EH (cell line): ENCODE measurements at regions not wholly inside any gene's neighbourhood (a gene's known extent, or its start where the extent isn't known, plus 50 kb on each side); places are given as distances from the start of the nearest gene placed in this dataset.
"Not testable (repeated sequence)": the region's sequence is repeated elsewhere in the genome, so short reads cannot be mapped to it uniquely, and the experiment has no call there.

Experiments used
- DNase-seq: peaks from one replicate; pipeline ENCODE4 v3.0.0-alpha.2; 2015; ENCODE audit warnings: low read depth

GRCh38 chr2:49804111-49804510, 649.8 kb upstream of the FSHR start:
- no peak for DNase-seq

DNA sequence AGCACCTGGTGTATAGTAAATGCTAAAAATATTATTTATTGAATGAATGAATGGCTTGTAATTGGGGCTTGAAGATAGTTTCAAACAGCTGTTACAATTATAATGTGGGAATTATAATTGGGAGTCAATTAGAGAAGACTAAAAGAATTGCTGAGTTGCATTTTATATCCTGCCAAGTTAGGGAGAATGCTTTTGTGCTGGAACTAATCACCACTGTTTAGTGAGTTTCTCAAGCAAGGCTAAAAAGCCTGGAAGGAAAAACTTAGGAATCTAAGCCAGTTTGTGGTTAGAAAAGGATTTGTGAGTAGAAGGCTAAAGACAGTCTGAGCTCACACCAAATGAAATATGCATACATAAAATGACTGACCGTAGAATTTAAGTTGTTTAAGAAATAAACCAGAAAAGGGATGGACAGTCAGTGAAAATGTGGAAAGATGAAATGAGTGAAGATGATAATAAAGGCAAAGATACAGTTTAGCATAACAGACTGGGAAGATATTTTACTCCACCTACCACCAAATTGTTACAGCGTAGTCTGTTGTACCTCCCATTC, 647.7 kb upstream of the FSHR start:
- DNase-seq, result no peak

DNA sequence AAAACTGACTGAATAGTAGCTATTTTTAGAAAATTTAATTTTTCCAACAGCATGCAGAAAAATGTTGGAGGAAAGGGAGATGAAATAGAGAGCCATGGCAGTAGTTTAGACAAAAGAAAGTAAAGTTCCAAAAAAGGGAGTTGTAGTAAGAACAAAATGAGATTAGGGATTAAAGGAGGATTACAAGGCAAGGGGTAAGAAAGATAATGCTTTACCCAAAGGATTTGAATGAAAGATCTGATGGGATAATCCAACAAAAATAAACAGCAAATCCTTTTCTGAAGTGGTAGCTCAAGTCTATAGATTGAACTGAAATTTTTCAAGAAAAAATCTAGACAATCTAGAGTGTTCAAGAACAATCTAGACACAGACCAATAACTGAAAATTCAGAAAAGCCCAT, 644.3 kb upstream of the FSHR start:
- no peak for DNase-seq

GRCh38 chr2:49796266-49796665, 642.0 kb upstream of the FSHR start:
- DNase-seq, result no peak

DNA sequence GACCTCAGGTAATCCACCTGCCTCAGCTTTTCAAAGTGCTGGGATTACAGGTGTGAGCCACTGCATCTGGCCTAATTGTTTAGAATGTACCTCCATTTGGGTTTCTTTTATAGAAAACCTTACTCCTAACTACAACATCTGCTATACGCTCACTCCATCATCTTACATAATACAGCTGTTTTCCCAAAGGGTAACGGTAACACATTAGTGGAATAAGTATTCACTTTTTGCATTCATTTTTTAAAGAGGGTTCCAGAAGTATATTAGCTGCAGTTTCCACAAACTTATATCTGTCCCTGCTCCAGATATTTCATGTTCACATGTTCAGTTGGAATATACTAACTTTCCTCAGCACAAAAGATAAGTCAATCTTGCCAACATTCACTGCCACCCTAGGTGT, 640.1 kb upstream of the FSHR start:
- no peak for DNase-seq

DNA sequence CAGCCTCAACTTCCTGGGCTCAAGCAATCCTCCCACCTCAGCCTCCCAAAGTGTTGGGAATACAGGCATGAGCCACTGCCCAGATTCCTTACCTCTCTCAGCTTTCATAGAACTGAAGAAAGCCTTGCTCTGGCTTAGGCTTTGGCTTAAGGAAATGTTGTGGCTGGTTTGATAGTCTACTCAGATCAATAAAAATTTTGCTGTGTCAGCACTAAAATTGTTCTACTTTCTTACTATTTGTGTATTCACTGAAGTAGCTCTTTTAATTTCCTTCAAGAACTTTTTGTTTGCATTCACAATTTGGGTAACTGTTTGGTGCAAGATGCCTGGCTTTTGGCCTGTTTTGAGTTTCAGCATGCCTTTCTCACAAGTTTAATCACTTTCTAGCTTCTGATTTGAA, 634.0 kb upstream of the FSHR start:
- DNase-seq, result no peak

DNA sequence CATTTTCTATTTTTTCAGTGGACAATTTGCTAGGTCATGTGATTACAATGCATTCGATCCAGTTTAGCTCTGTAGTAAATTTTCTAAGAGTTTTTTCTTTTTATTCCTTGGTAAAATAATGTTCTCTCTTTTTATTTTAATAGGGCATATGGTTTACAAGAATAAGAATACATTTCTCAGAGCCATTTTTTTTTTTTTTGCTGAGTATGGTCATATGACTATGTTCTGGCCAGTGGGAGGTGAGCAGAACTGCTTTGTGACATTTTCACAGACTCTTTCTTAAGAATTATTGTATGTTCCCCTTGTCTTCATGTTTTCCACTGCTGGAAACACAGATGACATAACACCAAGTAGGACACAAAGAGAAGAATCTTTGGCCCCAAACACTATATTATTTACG, 626.6 kb upstream of the FSHR start:
- no peak for DNase-seq

DNA sequence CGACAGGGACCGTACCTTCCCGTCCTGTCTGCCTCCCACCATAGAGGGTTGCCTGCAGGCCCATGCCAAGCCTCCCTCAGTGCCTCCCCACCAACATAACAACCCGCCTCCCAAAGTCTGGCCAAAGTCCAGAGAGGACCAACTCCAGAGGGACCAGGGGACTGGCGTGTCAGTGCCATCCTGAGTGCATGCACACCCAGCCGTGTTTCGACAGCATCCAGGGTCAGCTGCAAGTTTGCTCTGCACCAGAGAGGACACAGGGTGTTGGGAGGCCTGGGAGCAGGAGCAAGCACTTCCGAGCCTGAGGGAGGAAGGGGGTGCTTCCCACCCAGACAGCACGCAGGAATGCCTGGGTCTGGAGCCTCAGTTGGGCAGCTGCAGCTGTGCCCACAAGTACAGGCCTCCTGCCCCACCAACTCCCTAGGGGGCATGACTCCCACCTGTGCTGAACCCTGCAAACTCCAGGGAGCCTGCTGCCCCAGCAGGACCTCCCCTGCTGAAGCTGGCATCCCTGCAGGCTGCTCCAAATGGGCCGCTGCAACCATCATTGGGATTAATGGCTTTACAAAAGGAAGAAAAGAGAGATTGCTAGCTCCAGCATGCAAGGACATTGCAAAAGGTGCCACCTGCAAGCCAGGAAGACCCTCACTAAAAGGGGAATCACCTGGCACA, 618.1 kb upstream of the FSHR start:
- no peak for DNase-seq

- DNase-seq, result peak; percentile 14
These were observed 616.6 kb upstream of the FSHR start for GRCh38 chr2:49770919-49771318.

DNA sequence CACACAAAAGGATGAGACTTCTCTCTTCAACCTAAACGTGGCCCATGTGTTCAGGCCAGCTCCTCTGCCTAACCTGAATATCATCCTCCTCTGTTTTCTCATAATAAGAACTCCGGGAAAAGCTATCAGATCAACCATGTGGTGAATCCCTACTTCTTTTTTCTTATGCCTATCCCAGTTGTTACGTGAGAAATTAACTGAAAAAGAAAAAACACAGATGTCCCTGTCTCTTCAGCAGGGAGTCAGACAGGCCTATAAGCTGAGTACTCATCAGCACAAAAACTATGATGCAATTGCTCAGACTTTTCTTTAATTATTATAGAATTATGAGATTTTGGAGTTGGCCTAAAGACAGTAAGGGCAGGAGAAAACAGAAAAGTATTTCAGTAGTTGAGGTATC, 613.0 kb upstream of the FSHR start:
- DNase-seq, result no peak

DNA sequence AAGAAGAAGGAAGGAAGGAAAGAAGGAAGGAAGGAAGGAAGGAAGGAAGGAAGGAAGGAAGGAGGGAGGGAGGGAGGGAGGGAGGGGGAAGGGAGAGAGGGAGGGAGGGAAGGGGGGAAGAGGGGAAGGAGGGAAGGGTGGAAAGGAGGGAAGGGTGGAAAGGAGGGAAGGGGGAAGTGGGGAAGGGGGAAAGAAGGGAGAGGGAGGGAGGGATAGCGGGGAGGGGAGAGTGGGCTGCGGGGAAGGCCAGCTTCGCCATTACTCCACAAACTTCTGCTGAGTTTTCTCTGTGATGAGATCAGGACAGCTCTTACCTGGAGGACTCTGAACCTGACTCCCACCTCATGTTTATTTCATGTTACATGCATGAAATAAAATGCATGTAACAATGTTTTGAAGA, 601.5 kb upstream of the FSHR start:
- no peak for DNase-seq

DNA sequence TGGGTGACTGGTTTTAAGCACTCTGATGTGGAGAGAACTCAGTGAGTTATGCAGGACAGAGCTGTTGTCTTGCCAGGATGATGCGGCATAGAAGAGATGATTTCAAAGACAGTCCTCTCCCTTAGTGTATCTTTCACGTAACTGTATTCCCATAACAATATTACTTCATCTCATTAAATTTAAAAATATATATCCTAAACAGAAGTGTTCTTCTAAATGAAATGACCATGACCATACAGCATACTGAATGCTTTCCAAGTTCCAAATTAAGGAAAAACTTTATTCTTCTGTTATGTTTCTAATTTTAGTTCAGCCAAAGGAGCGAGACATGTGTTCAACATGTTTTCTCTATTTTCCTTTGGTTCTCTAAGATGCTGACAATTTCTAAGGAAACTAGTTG, 600.1 kb upstream of the FSHR start:
- no peak for DNase-seq

GRCh38 chr2:49753344-49753985, 599.1 kb upstream of the FSHR start:
- DNase-seq, result no peak

- no peak for DNase-seq
These were observed 583.3 kb upstream of the FSHR start for GRCh38 chr2:49737606-49738005.

- DNase-seq, result not testable (repeated sequence)
These were observed 578.6 kb upstream of the FSHR start for GRCh38 chr2:49732924-49733323.

- no peak for DNase-seq
These were observed 564.9 kb upstream of the FSHR start for GRCh38 chr2:49719241-49719640.

GRCh38 chr2:49715597-49715996, 561.3 kb upstream of the FSHR start:
- no peak for DNase-seq

DNA sequence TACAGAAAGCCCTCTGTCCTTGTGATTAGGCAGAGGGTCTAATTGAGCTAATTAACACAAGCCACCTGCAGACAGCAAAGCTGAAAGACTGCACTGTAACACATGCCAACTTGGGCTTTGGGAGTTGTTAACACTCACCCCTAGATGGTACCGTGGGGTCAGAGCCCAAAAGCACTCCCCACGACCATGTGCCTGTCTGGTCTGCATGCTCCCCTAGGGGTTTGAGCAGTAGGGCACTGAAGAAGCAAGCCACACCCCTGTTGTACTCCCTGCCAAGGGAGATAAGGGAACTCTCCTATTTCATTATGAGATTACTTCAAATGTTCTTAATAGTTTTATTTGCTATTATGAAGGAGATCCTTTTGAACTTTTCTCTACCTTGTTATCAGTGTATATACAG, 560.1 kb upstream of the FSHR start:
- no peak for DNase-seq

DNA sequence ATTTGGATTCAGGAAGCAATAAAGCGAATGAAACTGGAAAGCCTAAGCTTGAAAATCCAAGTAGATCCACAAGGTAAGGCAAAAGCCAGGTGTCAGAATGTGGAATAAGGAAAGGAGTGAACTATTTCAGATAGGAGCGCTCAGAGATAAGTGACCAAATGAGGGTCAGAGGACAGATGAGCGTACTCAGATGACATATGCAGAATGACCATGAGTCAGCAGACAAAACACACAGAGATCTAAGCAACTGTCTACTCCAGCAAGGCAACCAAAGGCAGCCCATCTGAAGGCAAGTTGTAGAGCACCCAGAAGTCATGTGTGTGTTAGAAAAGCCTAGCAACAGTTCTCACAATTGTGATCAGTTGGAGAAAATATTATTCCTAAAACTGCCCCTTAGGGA, 548.4 kb upstream of the FSHR start:
- no peak for DNase-seq

DNA sequence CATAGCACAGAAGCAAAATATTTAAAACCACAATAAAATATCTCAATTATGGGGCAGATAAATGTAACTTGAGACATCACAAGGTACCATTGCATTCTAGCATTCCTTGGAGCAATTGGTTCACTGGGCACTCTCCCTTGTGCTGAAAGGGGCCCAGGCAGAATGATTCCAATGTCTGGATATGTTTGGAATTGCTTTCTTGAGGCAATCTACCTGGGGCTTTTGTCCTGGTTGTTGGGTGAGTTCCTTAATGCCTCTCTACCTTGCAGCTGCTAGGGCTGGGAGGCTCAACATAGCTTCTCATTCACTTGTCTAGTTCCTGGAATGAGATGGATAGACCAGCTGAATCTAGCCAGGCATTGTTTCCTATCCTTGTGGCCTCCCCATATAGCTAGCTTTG, 539.6 kb upstream of the FSHR start:
- no peak for DNase-seq

DNA sequence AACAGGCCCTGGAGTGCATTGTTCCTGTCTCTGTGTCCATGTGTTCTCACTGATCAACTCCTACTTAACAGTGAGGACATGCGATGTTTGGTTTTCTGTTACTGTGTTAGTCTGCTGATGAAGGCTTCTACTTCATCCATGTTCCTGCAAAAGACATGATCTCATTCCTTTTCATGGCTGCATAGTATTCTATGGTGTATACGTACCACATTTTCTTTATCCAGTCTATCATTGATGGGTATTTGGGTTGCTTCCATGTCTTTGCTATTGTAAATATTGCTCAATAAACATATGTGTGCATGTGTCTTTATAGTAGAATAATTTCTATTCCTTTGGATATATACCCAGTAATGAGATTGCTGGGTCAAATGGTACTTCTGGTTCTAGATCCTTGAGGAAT, 537.7 kb upstream of the FSHR start:
- not testable (repeated sequence) for DNase-seq

- peak; percentile 0 for DNase-seq
These were observed 533.6 kb upstream of the FSHR start for GRCh38 chr2:49687918-49688317.

DNA sequence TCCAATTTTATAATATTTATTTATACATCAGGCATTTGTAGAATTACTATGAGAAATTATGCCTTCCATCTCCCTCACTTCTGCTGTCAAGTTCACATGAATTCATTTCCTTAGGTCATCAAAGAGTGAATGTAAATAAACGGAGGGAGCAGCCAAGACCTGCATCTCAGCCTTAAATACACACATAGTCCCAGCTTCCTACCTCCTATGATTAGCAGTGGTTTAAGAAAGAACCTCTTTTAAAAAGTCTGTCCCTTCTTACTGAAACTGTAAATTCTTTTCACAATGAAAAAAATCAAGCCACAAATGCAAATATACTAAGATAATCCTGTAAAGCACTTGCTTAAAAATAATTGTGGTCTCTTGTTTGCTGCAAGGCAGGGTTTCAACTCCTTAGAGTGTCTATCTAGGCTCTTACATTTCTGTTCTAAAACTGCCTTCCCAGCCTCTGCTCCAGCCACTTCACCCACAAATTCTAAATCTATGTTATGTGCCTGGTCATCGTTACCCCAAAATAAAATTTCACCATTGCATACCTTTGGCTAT, 532.7 kb upstream of the FSHR start:
- DNase-seq, result no peak

GRCh38 chr2:49686291-49686690, 532.0 kb upstream of the FSHR start:
- no peak for DNase-seq
